HPDE6-E6E7 (cell line): ENCODE measurements at regions not wholly inside any gene's neighbourhood (a gene's known extent, or its start where the extent isn't known, plus 50 kb on each side); places are given as distances from the start of the nearest gene placed in this dataset.

Source experiments
- DNase-seq: peaks from one replicate; pipeline ENCODE4 v3.0.0; 2011; ENCODE audit warnings: missing footprints; ENCODE audit errors: extremely low spot score

DNA sequence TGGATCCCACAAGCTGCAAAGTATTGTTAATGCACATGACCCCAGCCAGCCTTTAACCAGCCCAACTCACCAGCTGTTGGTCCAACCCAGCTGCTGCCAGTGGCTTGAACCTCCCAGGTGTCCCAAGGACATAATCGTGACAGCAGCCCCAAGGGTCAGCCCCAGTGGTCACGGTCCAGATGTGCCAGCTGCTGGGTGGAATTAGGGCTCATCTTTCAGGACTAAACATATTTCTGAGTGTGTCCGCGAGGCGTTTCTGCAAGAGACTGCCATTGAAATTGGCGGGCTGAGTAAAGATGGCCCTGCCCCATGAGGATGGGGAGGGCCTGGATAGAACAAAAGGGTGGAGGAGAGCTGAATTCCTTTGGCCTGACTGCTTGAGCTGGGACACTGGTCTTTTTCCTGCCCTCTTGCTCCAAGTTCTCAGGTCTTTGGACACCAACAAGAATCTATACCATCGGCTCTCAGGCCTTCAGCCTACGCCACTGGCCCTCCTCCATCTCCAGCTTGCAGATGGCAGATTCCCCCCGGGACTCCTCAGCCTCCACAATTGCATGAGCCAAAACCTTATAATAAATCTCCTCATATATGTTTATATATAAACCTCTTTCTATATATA is 240.2 kb downstream of the MN1 start:
- DNase-seq: no peak

- DNase-seq: no peak
These were observed 236.8 kb downstream of the MN1 start for GRCh38 chr22:27564806-27565205.

DNA sequence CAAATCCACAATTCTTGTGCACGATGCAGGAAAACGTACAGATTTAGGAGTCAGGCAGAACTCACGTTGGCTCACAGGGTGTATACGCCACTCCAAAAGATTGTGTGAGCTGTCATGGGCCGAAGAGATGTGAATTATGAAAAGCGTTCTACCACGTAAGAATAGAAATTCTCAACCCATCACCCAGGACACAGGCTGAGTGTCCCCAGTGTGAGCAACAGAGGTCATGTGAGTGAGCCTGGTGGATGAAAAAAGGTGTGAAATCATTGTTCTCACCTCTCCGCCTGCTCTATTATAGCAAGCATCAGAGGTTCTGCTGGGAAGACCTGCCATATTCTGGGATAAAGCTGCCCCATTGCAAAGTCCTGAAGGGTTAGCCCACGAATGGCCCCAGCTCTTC is 235.0 kb downstream of the MN1 start:
- DNase-seq: no peak

- DNase-seq: no peak
These were observed 233.3 kb downstream of the MN1 start for GRCh38 chr22:27568265-27568664.

DNA sequence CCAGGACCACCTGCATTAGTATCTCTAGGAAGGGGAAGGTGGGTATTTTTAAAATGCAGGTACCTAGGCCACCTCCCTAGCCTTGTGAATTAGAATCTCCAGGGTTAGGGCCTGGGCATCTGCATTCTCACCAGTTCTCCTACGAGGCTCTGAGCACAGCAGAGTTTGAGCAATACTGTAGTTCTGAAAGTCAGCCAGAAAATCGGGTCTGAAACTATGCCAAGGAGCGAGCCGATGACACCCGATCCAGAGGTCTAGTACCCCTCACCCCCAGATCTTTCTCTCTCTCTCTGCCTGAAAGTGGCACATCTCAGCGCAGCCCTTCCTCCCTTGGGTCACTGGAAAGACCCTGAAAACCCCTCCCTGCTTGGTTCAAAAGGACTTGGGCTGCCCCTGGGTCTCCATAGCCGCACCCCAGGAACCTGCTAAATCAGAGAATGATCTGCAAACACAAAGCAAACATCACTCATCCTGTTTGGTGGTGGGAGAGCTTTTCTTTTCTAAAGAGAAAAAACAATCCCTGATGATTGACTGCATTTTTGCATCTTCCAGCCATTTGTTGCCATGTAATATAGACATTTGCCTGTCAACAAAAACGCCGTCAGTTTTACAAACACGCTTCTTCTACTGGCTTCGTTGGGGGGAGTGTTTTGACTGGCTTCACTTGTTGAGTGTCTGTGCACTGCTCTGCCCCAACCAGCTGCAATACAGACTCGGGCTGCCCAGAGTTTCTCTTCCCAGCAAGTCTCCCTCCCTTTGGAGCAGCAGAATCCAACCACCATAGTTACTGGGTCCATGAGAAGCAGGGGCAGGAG is 229.9 kb downstream of the MN1 start:
- no peak for DNase-seq

DNA sequence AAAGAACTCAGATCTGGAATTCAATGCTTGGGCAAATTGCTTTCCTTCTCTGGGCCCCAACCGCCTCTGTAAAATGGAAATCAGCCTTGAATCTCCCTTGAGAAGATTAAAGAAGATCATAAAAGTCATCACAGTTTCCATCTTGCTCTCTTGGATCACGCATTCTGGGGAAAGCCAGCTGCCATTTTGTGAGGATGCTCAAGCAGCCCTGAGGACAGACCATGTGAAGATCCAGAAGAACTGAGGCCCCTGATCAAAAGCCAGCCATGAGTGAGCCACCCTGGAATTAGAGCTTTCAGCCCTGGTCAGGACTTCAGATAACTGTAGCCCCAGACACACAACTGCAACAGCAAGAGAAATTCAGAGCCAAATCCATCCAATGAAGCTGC is 229.3 kb downstream of the MN1 start:
- DNase-seq: no peak

- DNase-seq: no peak
These were observed 228.1 kb downstream of the MN1 start for GRCh38 chr22:27573280-27574001.

DNA sequence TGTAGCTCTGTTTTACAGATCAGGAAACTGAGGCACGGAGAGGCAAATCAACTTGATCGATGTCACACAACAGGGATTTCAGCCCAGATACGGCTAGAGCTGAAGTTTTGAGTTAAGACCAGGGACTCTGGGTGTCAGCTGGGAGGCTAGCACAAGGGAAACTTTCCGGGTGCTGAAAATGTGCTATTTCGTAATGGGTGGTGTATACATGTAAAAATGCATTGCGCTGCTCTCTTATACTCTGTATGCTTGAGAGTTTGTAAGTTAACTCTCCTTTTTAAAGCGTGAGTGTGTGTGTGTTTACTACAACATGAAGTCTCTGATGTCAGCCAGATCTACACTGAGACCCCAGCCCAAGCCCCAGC is 227.6 kb downstream of the MN1 start:
- DNase-seq: no peak

GRCh38 chr22:27574651-27575050 is 226.9 kb downstream of the MN1 start:
- no peak for DNase-seq

DNA sequence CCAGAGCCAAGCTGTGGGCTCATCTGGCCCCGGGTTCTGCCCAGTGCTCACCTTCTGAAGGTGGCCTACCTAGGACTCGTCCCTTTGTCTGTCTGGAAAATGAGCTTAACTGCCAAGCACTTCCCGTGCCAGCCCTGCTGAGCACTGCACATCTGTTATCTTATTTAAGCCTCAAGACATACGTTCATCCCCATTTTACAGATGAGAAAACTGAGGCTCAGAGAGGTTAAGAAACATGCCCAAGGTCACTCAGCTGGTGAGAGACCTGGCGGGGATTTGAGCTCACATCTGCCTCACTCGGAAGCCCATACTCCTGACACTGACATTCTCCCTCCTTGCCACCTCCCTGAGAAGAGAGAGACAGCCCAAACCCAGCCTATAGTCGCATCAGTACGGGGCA is 226.2 kb downstream of the MN1 start:
- DNase-seq: no peak

GRCh38 chr22:27576413-27576812 is 225.1 kb downstream of the MN1 start:
- DNase-seq: no peak

- DNase-seq: no peak
These were observed 224.6 kb downstream of the MN1 start for GRCh38 chr22:27576815-27577573.

DNA sequence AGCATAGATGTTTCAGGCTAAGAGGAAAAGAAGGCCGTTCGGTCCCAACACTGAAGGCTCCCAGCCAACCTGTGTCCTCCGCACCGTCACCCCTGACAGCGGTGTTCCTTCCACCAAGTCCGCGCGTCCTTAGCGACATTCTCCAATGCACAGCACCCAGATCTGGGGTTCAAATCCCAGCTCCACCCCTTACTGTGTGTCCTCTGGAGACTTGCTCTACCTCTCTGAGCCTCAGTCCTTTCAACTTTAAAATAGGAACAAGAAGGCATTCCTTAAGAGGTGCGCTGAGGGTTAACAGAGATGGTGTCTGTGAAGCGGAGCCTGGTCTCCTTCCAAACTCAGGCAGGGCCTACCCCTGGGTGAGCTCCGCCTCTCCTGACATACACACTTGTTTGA is 224.0 kb downstream of the MN1 start:
- DNase-seq: no peak

GRCh38 chr22:27578937-27579617 is 222.5 kb downstream of the MN1 start:
- no peak for DNase-seq

GRCh38 chr22:27580311-27580897 is 221.2 kb downstream of the MN1 start:
- DNase-seq: no peak

DNA sequence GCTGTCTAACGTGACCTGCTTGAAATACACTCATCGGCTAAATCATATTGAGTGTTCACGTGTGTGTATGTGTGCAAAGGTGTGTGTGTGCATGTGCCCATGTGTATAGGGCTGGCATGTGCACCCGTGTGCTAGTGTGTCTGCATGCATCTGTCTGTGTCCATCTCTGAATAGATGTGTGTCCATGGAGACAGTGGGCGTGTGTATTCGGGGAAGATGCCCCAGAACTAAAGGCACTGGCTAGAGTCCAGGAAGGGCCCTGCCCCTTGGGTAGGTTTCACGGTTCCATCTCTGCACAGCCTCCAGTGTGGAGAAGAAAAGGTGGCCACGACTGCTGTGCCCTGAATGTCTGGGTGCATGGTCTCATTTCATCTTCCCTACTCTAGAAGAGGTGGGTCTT is 220.3 kb downstream of the MN1 start:
- DNase-seq: no peak

GRCh38 chr22:27581688-27582087 is 219.9 kb downstream of the MN1 start:
- DNase-seq: no peak

- DNase-seq: no peak
These were observed 217.7 kb downstream of the MN1 start for GRCh38 chr22:27583856-27584255.

- no peak for DNase-seq
These were observed 216.4 kb downstream of the MN1 start for GRCh38 chr22:27585141-27585540.

DNA sequence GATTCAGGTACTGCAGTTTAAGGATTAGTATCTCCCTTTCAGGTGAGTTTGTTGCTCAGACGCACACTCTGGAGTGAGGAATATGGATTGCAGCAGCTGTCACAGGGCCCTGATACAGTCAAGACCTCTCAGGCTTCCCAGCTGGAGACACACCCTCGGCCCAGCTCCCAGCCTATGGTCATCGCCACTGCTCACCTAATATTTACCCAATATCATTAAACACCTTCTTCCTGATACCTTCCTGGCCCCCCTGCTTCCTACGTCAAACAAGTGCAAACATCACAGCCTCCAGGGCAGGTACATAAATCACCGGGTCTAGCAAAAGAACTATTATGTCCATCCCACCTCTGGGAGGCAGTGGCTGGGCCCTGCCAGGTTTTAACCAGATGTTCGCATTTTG is 213.3 kb downstream of the MN1 start:
- no peak for DNase-seq

DNA sequence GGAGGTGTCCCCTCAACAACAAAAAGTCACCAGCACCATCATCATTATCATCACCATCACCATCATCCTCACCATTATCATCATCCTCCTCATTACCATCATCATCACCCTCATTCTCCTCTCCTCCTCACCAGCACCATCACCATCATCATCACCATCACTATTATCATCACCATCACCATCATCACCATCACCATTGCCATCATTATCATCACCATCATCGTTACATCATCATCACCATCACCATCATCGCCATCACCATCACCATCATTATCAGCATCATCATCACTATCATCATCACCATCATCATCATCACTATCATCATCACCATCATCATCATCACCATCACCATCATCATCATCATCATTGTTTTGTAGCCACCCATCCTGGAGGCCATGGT is 212.6 kb downstream of the MN1 start:
- DNase-seq: no peak
